ENCODE measurements at regions not wholly inside any gene's neighbourhood (a gene's known extent, or its start where the extent isn't known, plus 50 kb on each side); places are given as distances from the start of the nearest gene placed in this dataset.

- ATAC-seq, result no peak
- ChIA-PET POLR2A (no interaction called here), CTCF (ENCODE audit: low intra/inter-chr PET ratio, low total read pairs) (no interaction called here)
- no peak for FAIRE-seq
- Histone ChIP-seq H4K20me1 (ENCODE audit: insufficient read depth, low read length) (no peaks in the 10 kb centered on the region), H3K79me2 (ENCODE audit: insufficient read depth, low read length) (no peaks in the 10 kb centered on the region), H3K4me2 (ENCODE audit: low read depth, low read length) (no peak overlapping the region), H3K27me3 (ENCODE audit: control insufficient read depth in 1 of 2, insufficient read depth in 2 of 2, low read length in 2 of 2) (no peaks in the 10 kb centered on the region), H3K4me1 (ENCODE audit: insufficient read depth, low read length) (no peaks in the 10 kb centered on the region), H3K9ac (ENCODE audit: insufficient read depth, low read depth, low read length) (no peak overlapping the region), H3K4me3 (replicated peaks in 1 of 3; ENCODE audit: insufficient read depth in 1 of 3, low read depth in 2 of 3, low read length in 3 of 3) (no peak overlapping the region), H2AFZ (ENCODE audit: low read length) (no peak overlapping the region), H3K27ac (ENCODE audit: extremely low read length, insufficient read depth, low read length) (no peak overlapping the region), H3K36me3 (replicated peaks in 1 of 2; ENCODE audit: control insufficient read depth in 1 of 2, insufficient read depth in 2 of 2, low read length in 2 of 2) (no peaks in the 10 kb centered on the region), H3K9me3 (ENCODE audit: low read length) (no peaks in the 10 kb centered on the region)
- DNase-seq (ENCODE audit: low spot score), result no peak
- no TSS peak for BruUV-seq (replicated peaks)
- 1% methylated on average over 9 of the region's 9 CpGs for WGBS (ENCODE audit: low lambda C conversion rate)
- intact Hi-C loops (cut with micrococcal nuclease; ENCODE audit: unreplicated experiment), result no loop called here
- TF ChIP-seq ZNF597 (CRISPR knock-in tag; IDR thresholded peaks at IDR 0.05) (no peak), ZNF740 (CRISPR knock-in tag; IDR thresholded peaks at IDR 0.05) (no peak), HNRNPL (IDR thresholded peaks at IDR 0.05; ENCODE audit: low read depth, low read length) (no peak)
- in situ Hi-C loops (cut with HindIII; ENCODE audit: extremely low pct_ligation_motif_present, low pct_unique_long_range_greater_than_20kb), result no loop called here
These were observed 104.4 kb upstream of the GNG12 start for GRCh38 chr1:67937651-67938050.

- Histone ChIP-seq H3K9me3 (ENCODE audit: low read length) (no peaks in the 10 kb centered on the region), H3K4me3 (replicated peaks in 1 of 3; ENCODE audit: insufficient read depth in 1 of 3, low read depth in 2 of 3, low read length in 3 of 3) (no peak overlapping the region), H2AFZ (ENCODE audit: low read length) (no peak overlapping the region), H3K9ac (ENCODE audit: insufficient read depth, low read depth, low read length) (no peak overlapping the region), H3K4me1 (ENCODE audit: insufficient read depth, low read length) (no peaks in the 10 kb centered on the region), H3K79me2 (ENCODE audit: insufficient read depth, low read length) (no peaks in the 10 kb centered on the region), H3K36me3 (replicated peaks in 1 of 2; ENCODE audit: control insufficient read depth in 1 of 2, insufficient read depth in 2 of 2, low read length in 2 of 2) (no peaks in the 10 kb centered on the region), H4K20me1 (ENCODE audit: insufficient read depth, low read length) (no peaks in the 10 kb centered on the region), H3K4me2 (ENCODE audit: low read depth, low read length) (no peak overlapping the region), H3K27ac (ENCODE audit: extremely low read length, insufficient read depth, low read length) (no peak overlapping the region), H3K27me3 (ENCODE audit: control insufficient read depth in 1 of 2, insufficient read depth in 2 of 2, low read length in 2 of 2) (no peaks in the 10 kb centered on the region)
- BruUV-seq (replicated peaks), result no TSS peak
- TF ChIP-seq ARID3A (IDR thresholded peaks at IDR 0.05; ENCODE audit: low read depth, low read length) (no peak), ZHX2 (IDR thresholded peaks at IDR 0.05; ENCODE audit: low read depth) (no peak), ZHX2 (CRISPR knock-in tag; IDR thresholded peaks at IDR 0.05; ENCODE audit: borderline replicate concordance) (no peak), TFDP1 (CRISPR knock-in tag; IDR thresholded peaks at IDR 0.05; ENCODE audit: borderline replicate concordance) (no peak), WIZ (CRISPR knock-in tag; IDR thresholded peaks at IDR 0.05) (no peak)
- FAIRE-seq, result no peak
- ChIA-PET POLR2A (no interaction called here), CTCF (ENCODE audit: low intra/inter-chr PET ratio, low total read pairs) (no interaction called here)
- in situ Hi-C loops (cut with HindIII; ENCODE audit: extremely low pct_ligation_motif_present, low pct_unique_long_range_greater_than_20kb) (no loop called here), intact Hi-C loops (cut with micrococcal nuclease; ENCODE audit: unreplicated experiment) (no loop called here)
- ATAC-seq, result no peak
- WGBS (ENCODE audit: low lambda C conversion rate), result 0% methylated on average over 3 of the region's 3 CpGs
- DNase-seq (ENCODE audit: low spot score), result no peak
These were observed 103.7 kb upstream of the GNG12 start for GRCh38 chr1:67937010-67937409.
